Epithelial cell of proximal tubule (primary cell): ENCODE measurements at regions not wholly inside any gene's neighbourhood (a gene's known extent, or its start where the extent isn't known, plus 50 kb on each side); places are given as distances from the start of the nearest gene placed in this dataset.

ENCODE experiments used
- DNase-seq: peaks from one replicate; pipeline ENCODE4 v3.0.0-alpha.2; 2011; ENCODE audit warnings: low read depth
- H3K4me3 ChIP-seq: 2 replicates; pipeline ENCODE4 v1.5.1; 2011; ENCODE audit warnings: low read depth, mild to moderate bottlenecking, low read length
- TF ChIP-seq, protein P1 (sequence below): conservative IDR thresholded peaks from 2 replicates; pipeline ENCODE4 v1.5.1; 2012; ENCODE audit warnings: low read depth, mild to moderate bottlenecking, low read length

GRCh38 chr3:191066669-191067068, 132.4 kb upstream of the OSTN start:
- TF ChIP-seq, protein P1, sequence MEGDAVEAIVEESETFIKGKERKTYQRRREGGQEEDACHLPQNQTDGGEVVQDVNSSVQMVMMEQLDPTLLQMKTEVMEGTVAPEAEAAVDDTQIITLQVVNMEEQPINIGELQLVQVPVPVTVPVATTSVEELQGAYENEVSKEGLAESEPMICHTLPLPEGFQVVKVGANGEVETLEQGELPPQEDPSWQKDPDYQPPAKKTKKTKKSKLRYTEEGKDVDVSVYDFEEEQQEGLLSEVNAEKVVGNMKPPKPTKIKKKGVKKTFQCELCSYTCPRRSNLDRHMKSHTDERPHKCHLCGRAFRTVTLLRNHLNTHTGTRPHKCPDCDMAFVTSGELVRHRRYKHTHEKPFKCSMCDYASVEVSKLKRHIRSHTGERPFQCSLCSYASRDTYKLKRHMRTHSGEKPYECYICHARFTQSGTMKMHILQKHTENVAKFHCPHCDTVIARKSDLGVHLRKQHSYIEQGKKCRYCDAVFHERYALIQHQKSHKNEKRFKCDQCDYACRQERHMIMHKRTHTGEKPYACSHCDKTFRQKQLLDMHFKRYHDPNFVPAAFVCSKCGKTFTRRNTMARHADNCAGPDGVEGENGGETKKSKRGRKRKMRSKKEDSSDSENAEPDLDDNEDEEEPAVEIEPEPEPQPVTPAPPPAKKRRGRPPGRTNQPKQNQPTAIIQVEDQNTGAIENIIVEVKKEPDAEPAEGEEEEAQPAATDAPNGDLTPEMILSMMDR, result no peak
- DNase-seq, result peak; percentile 81
- H3K4me3 ChIP-seq, result no peak overlapping the region

- H3K4me3 ChIP-seq, result no peak overlapping the region
- TF ChIP-seq, protein P1, result peak; percentile 8
- DNase-seq, result no peak
Measured at GRCh38 chr3:191065181-191065805, 133.7 kb upstream of the OSTN start.

- TF ChIP-seq, protein P1, result peak; percentile 54
- no peak for DNase-seq
- H3K4me3 ChIP-seq, result no peak overlapping the region
Measured at GRCh38 chr3:191051037-191051436, 148.0 kb upstream of the OSTN start.

DNA sequence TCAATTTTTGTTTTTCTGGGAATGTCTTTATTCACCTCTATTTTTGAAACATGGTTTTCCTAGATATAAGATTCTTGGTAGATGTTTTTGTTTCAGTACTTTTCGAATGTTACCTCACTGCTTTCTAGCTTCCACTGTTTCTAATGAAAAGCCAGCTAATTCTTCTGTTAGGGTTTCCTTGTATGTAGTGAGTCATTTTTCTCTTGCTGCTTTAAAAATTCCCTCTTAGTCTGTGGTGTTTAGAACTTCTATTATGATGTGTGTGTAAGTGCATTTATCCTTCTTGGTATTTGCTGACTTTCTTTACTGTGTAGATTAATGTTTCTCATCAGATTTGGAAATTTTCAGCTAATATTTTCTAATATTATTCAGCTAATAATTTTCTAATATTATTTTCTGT, 151.1 kb upstream of the OSTN start:
- TF ChIP-seq, protein P1, result no peak
- H3K4me3 ChIP-seq, result no peak overlapping the region
- no peak for DNase-seq

- no peak overlapping the region for H3K4me3 ChIP-seq
- no peak for DNase-seq
- TF ChIP-seq, protein P1, result no peak
Measured at GRCh38 chr3:191030929-191031328, 168.1 kb upstream of the OSTN start.

DNA sequence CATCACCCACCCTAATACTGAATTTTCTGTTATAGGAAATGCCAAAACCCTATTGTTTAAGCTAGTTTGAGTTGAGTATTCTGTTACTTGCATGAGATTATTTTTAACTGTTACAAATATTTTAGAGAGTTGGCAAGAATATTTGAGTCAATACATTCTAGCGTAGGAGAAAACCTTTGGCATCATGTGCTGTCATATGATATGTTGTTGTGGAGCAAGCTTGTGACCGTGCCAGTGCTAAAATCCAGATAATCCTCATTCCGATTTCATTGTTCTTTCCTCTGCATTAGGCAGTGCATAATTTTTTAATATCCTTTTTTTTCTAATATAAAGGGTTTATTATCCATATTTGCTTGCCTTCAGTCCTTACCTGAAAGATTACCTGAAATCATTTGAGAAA, 168.0 kb upstream of the GMNC start:
- TF ChIP-seq, protein P1, result no peak
- no peak for DNase-seq
- no peak overlapping the region for H3K4me3 ChIP-seq

DNA sequence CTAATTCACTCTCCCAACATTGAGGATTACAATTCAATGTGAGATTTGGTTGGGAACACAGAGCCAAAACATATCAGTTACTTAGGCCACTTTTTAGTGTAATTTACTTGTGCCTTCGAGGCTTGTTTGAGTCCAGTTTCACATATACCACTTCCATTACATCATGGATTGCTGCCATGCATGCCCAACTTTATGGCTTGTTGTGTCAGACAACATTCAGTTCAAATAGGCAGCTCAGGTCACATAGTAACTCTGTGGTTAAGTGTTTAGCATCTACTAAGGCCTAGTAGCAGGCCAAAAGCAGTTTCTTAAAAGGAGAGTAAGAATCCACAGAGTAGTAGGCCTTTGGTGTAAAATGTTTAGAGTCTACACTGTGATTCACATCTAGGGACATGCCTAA, 164.3 kb upstream of the GMNC start:
- TF ChIP-seq, protein P1, result no peak
- no peak overlapping the region for H3K4me3 ChIP-seq
- peak; percentile 52 for DNase-seq
